DMS153 (cell line): ENCODE measurements at regions not wholly inside any gene's neighbourhood (a gene's known extent, or its start where the extent isn't known, plus 50 kb on each side); places are given as distances from the start of the nearest gene placed in this dataset.

ENCODE experiments used
- DNase-seq: peaks from one replicate; lab custom pipeline; 2025; lab: John Stamatoyannopoulos, UW

DNA sequence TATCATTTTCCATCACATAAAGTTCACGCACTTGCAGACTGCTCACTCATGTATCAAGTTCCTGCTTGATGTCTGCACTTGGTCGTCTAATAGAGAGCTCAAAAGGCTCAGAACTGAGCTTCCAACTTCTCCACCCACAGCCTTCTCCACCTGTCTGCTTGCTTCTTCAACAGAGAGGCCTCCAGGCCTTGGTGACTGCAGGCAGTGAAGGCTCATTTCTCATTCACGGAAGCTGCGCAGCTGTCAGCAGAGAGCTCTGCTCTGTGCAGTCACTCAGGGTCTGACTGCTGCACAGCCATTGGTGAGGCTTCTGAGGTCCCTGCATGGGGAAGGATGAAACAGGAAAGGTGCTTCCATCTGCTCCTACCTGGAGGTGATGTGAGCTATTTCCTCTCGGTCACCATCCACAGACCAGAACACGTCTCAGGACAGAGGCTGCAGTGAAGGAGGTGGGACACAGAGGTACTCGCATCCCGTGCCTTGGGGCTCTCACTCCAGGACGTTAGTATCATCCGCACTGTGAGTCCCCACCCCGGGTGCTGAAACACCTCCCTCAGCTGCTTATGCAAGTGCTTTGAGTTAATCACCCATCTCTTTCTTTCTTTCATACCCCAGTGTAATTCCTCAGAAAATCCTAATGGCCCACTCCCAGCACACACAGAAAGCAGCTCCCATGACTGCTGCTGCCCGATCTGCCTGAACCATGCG is 126.2 kb downstream of the TMEM18 start:
- DNase-seq, result no peak

DNA sequence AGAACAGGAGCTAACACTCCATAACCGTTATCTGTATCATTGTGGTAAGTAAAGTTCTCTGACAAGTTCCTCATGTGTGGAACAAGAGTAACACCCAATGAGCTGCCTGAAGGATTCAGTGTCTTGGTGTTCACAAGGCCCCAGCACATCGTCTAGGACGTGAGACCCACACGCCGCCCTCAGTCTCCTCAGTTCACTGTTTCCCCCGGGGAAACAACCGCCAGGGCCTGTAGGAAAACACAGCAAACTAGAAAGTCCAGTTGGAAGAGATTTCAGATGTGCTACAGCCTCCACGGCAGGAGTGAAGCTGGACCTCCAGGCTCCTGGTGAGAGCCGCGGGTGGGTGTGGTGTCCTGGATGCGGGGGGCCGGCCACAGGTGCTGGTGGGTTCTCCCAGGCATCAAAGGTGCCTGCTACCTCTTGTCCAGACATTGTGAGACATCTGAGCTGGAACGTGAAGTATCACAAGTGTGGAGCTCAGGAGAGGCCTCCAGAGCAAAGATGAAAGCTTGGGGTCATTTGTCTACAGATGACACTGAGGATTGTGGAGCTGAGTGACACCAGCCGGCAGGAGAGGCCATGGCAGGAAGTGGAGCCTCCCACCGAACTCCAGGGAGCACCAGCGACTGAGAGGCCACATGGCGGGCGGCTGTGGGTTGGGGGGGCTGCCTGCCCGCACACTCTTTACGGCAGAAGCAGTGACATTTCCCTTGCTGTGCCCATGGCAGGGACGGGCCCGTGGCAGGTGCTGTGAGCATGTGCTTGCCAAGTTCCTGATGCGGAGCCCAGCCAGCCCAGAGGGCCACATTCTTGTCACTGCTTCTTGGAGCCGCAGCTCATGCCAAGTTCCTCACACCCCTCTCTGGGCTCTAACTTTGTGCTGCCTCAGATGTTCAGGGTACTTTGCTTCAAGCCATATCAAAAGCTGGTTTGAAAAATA is 131.2 kb downstream of the TMEM18 start:
- DNase-seq, result no peak

DNA sequence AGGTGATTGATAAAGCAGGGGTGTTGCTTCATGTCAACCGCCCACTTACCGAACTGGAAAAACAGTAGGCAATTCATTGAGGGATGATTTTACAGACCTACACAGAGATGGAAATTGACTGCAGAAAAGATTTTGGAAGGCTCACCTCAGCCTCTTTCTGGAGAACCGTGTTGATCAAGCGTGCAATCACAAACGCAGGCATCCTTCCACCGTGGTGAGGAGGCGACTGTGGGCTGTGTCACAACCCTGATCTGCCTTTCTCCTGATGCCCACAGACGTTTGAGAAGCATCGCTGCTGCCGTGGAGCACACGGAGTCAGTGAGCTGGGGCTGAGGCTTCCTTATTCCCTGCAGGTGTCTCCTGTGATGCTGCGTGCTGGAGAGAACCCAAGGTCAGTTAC is 132.0 kb downstream of the TMEM18 start:
- DNase-seq, result no peak

DNA sequence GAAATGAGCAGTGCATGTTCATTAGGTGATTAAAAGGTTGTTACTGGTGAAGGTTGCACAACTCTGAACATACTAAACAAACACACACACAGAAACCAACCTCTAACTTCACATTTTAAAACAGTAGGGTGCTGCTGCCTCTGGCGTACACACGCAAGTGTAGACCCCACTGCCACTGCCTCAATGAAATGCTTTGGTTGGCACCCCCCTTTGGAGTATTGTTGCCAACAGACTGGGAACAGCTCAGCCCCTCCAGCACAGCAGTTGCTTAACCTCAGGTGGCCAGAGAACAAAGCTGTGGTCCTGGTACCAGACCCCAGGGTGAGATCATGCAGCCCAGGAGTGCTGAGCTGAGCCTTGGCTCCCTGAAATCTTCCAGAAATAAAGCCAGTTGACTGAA is 138.6 kb downstream of the TMEM18 start:
- no peak for DNase-seq

DNA sequence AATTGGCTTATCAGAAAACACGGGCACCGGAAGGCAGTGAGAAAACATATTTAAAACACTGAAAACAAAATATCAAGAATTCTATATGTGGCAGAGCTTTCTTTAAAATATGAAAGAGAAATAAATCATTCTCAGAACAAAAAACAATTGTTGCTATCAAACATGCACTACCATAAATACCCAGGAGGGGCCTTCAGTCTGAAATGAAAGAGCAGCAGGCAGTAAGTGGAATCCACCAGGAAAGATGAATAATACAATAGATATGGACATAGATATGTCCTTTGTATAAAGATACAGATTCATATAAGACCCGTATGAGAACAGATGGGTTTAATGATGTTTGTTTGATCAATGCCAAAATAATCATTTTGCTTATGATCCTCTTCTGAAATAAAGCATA is 142.0 kb downstream of the TMEM18 start:
- DNase-seq, result no peak

DNA sequence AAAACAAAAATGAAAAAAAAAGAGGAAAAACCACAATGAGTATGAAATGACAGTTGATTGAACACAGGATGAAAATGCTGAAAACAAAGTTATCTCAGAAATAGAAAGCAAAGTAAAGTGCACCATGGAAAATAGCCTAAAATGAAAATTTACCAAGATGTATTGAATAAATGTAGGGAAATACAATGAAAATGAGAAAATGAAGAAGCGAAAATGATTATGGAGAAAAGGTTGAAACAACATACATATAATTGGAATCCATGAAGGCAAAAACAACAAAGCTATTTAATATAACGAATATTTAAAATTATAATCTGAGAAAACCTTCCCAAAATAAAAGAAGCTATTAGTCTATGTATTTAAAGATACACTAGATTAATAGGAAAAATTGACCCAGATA is 147.4 kb downstream of the TMEM18 start:
- DNase-seq, result no peak

DNA sequence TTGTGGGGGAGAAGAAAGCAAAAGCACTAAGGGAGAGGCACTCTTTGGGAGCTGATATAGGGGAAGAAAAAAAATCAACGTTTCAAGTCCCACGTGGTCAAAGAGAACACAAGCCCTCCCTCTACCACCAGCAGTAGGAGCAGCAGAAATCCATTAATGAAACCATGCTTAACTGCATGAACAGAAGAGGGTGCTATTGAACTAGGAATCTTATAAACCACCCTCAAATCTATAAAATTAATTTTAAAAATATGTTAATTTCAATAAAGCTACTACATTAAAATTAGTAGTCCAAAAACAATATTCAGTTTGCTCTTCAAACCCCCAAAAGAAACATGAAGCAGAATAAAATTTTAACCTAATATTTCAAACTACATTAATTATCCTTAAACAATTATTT is 147.8 kb downstream of the TMEM18 start:
- peak; percentile 2 for DNase-seq

DNA sequence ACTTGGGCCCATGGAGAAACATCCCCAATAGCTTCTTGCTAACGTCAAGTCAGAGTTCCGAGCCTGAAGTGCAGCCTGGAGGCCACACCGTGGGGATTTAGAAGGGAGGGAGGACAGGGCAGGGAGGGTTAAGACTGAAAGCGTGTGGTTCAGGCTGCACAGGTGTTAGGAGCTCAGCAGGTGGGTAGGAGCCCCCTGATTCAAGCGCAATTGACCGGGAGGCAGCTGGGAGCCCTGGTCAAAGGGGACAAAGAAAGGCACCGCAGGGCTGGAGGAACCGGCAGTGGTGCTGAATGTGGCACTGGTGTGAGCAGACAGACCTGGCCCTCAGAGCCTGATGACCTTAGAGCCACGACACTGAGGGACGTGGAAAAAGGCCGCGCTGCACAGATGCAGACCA is 149.6 kb downstream of the TMEM18 start:
- DNase-seq, result no peak

DNA sequence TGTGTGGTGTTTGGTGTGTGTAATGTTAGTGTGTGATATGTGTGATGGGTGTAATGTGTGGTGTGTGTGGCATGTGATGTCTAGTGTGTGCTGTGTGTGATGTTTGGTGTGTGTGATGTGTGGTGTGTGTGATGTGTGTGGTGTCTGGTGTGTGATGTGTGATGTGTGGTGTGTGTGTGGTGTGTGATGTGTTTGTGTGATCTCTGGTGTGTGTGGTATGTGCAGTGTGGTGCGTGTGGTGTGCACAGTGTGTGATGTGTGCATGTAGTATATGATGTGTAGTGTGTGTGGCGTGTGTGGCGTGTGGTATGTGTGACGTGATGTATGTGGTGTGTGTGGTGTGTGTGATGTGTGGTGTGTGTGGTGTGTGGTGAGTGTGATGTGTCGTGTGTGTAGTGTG is 150.3 kb downstream of the TMEM18 start:
- DNase-seq, result no peak

DNA sequence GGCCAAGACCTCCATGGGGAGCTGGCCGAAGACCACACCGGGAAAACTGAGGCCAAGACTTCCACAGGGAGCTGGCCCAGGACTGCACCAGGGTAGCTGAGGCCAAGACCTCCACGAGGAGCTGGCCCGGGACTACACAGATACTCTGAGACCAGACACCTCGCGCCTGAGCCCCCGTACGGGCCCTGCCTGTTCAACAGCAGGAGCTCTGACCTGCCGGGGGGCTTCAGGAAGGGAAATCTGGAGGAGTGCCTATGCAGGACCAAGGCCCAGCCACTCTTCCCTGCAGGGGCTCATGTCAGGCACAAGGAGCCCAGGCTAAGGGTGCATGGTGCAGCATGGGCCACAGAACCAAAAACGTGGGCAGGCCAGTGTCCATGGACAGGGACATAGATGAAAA is 151.6 kb downstream of the TMEM18 start:
- DNase-seq, result no peak

DNA sequence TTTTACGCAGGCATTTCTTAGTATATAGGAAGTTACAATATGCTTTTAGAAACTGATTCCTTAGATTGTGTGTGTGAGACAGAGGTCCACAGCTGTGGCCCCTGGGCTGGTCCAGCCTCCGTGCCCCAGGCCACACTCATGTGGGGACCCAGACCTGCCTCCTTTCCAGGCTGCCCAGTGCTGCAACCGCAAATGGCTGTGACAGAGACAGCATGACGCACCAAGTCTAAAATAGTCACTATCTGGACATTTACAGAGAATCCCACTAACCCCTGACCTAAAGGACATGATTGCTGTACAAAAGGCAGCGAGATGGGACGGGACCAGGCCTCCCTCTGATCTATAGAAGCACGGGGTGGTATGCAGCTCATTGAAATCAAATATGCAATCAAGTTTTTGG is 152.2 kb downstream of the TMEM18 start:
- no peak for DNase-seq

DNA sequence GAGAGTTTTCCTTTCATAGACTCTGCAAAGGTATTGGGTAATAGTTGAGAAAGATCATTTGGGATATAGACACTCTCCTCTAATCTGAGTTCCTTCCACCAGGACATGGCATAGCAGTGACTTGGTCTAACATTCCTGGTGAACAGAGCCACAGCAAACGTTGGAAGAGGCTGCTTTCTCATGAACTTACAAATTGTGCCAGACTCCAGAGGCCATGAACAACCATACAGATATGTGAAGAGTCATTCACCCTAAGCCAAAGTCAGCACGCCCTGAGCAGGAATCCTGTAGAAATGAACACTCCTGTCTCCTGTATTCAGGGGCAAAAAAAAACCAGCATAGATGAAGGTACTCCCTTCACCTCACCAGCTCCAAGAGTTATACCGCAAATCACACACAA is 152.8 kb downstream of the TMEM18 start:
- no peak for DNase-seq

DNA sequence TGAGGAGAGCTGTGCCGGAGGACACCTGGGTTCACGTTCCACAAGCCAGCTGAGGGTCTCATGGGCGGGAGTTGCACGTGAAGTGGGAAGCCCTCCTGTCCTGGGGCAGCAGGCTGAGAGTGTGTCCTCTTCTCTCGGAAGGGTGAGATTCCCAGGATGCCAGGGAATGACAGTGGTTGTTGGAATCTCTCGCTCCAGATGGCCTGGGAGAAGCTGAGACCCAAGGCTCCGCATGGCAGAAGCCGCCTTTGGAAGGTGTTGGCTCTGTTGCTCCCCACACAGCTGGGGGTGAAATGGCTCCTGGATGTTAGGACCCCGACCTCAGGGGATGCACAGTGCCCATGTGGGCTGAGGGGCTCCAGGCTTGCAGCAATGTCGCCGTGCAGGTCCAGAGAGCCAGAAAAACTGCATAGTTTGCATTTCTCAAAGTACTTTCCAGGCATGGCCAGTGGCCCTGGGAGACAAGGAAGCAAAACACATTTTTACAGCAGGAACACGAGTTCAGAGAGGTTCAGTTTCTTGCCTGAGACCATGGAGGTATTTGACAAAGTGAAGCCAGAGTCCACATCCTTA is 153.4 kb downstream of the TMEM18 start:
- DNase-seq, result no peak

DNA sequence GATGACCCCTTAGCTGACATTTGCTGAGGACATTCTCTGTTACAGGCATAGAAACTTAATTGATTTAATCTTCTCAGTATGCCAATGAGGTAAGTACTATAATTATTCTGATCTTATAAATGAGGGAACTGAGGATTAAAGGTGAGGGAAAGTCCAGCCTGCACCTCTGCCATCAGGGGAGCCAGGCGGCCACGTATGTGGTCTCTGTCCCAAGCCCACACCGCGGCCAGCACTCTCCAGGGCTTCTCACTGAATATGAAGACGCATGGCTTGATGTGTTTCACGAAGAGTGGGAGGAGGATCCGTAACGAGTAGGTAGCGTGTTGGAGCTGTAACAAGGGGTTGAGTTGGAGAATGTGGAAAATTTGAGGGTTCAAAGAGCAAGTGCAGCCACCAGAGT is 154.4 kb downstream of the TMEM18 start:
- DNase-seq, result no peak

DNA sequence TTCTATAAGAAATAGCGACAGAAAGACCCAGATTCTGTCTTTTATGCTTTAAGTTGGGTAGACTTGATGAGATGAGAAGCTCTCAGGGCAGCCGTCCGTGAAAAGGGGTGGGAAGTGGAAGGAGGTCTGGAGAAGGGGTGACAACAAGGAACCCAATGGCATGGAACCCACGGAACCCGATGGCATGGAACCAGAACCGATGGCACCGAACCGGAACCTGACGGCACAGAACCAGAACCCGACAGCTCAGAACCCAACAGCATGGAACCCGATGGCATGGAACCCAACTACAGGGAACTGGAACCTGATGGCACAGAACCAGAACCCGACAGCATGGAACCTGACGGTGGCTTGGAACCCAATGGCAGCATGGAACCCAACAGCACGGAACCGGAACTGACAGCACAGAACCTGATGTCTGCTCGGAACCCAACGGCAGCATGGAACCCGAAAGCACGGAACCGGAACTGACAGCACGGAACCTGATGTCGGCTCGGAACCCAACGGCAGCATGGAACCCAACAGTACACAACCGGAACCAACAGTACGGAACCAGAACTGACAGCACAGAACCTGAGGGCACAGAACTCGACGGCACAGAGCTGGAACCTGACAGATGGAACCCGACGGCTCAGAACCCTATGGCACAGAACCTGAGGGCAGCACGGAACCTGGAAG is 155.2 kb downstream of the TMEM18 start:
- DNase-seq, result no peak

DNA sequence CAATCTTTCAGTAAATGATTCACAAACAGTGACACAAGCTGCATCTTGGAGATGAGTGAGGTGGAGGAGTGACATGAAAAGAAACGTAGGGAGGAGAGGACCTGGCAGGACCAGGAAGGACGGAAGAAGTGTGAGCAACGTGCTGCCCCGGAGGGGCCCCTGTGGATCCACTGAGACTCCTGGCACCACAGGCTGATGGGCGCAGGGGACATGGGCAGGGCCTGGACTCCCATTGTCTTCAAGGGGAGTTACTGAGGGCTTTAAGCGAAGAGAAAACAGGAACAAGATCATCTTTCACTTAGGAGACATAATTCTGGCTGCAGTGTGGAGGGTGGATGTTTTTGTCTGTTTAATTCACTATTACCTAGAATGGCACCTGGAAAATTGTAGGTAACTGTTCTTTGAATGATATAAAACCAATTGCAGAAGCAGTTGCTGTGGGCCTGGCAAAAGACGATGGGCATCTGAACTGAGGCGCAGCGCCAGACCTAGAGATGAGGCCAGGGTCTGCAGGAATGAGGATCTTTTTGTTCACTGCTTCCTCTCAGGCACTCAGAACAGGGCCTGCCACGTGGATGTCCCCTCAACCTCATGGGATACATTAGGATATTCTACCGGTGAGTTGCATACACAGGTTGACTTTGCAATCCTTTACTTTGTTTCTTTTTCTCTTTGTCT is 156.4 kb downstream of the TMEM18 start:
- no peak for DNase-seq

DNA sequence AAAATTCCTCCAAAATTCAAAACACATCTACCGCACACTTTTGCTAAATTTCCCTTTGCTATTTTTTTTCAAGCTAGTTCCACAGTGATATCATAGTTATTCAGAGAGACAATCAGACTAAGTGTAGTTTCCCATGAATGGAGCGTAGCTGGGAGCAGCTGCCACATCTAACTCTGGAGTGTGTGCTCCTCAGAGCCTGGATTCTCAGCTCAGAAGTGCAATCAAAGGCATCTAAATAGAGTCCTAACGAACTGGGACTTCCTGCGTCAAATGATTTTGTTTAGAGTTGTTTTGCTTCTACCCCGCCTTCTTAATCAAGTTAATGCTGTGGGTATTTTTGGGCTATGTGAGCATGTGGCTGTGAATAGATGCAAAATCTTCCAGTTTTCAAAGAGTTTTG is 160.3 kb downstream of the TMEM18 start:
- DNase-seq, result no peak

DNA sequence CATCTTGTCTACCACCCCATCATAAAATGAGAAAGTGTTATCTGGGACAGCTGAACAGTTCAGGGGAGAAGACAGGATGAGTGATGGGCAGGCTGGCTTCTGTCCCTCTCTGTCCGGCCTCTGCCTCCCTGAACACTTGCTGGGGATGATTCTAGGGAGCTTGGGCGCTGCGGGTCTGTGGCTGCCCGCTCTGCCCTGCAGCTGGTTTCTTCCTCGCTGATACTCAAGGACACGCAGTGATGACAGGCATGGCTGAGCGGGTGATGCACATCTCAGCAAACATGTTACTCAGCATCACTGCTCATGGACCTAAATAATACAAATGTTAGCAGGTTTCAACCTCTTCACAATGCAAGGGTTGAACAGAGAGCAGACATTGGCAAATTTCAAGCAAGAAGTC is 161.1 kb downstream of the TMEM18 start:
- no peak for DNase-seq

DNA sequence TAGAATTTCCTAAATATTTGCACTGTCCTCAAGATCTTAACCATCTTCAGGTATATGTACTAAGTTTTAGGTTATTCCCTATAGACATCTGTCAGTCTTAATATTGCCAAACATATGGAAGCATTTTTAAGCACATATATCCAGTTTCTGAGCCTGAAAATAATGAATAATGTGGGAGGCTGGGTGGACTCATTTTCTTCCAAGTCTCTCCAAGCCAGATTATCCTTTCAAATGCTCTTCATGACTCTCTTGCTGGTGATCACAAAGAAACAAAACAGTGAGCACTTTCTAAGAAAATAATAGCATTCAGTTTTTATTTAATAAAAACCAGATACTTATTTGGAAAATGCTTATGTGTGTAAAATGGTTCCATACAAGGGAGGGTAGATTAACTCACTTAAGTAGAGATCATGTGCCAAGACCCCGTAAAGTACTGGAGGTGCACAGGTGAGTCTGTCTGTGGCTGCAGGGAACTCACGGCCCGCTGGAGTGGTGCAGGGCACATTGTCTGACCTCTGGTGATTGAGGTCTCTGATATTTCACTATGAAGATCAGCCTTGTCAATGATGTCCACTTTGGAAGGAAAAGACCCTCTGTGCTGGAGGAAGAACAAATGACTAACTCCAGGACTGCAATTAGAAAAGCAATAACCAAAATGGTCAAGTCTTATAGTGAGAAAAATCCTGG is 161.6 kb downstream of the TMEM18 start:
- no peak for DNase-seq

DNA sequence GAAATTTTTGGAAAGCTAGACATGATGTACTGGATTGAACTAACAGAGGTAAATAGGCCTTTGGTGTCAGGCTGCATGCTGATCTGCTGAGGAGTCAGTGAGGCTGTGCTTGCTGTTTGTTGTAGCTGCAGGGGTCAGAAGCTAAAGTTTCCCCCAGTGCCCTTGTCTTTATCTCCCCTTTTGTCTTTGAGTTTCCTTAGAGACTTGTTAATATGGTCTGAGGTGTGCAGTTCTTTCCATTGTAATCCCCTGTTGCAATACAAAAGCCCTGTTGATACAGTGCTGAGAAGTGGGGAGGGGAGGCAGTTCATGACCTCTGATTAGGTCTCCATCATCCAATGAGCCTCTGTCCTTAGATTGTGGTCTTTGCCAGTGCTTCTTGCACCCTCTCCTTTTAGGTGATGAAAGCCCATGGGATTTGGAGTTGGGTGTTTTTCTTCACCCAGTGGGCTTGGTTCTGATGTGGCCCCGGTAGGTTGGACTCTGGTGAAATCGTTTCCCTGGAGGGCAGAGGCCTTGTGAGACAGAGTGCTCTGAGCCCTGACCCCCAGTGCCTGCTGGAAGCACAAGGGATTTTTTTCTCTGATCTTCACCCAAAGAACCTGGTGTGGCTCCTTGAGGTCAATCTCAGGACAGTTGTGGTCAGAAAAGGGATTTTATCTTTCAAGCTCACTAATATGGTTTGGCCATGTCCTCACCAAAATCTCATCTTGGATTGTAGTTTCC is 163.1 kb downstream of the TMEM18 start:
- no peak for DNase-seq

DNA sequence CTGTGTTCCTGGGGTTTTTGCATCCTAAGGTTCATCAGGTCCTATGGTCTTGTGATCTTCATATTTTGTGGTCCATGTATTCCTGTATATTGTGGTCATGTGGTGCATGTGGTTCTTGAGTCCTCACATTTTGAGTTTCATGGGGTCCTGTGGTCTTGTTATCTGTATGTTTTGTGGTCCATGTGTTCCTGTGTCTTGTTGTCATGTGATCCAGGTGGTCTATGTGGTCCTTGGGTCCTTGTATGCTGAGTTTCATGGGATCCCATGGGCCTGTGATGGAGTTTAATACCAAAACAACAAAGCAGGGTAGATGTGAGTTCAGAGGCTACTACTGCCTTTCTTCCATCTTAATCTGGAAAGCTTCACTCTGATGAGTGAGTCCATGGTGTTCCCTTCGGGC is 166.4 kb downstream of the TMEM18 start:
- no peak for DNase-seq
